ENCODE measurements at regions not wholly inside any gene's neighbourhood (a gene's known extent, or its start where the extent isn't known, plus 50 kb on each side); places are given as distances from the start of the nearest gene placed in this dataset.

GRCh38 chr15:95853350-95853749 is 477.1 kb upstream of the NR2F2 start:
- Histone ChIP-seq H3K9me3 (ENCODE audit: low read depth, low read length, poor library complexity, severe bottlenecking) (no peaks in the 10 kb centered on the region), H3K27ac (ENCODE audit: low read depth, low read length, poor library complexity, severe bottlenecking) (no peak overlapping the region), H3K4me1 (ENCODE audit: insufficient read depth, low read length, poor library complexity, severe bottlenecking) (no peaks in the 10 kb centered on the region), H3K36me3 (ENCODE audit: insufficient read depth, low read length, poor library complexity, severe bottlenecking) (no peaks in the 10 kb centered on the region), H3K4me3 (ENCODE audit: low read depth, low read length, poor library complexity, severe bottlenecking) (no peak overlapping the region), H3K27me3 (replicated peaks; ENCODE audit: insufficient read depth, low read depth, low read length, poor library complexity) (no peaks in the 10 kb centered on the region)
- ChIA-PET POLR2A (ENCODE audit: low non-redundant PET) (no interaction called here), CTCF (no interaction called here)
- BruUV-seq (replicated peaks) = no TSS peak
- no peak for DNase-seq (ENCODE audit: low spot score)
- intact Hi-C loops (cut with micrococcal nuclease; ENCODE audit: unreplicated experiment) = no loop called here
- no peak for TF ChIP-seq CTCF (conservative IDR thresholded peaks at IDR 0.05; ENCODE audit: low read depth, low read length)
- no peak for TF ChIP-seq EZH2 (IDR thresholded peaks at IDR 0.05; ENCODE audit: borderline replicate concordance, low read depth, low read length, poor library complexity, severe bottlenecking)

- ChIA-PET CTCF (no interaction called here), POLR2A (ENCODE audit: low non-redundant PET) (no interaction called here)
- DNase-seq (ENCODE audit: low spot score) = no peak
- BruUV-seq (replicated peaks) = no TSS peak
- H3K27ac ChIP-seq (ENCODE audit: low read depth, low read length, poor library complexity, severe bottlenecking) = no peak overlapping the region
- H3K36me3 ChIP-seq (ENCODE audit: insufficient read depth, low read length, poor library complexity, severe bottlenecking) = no peaks in the 10 kb centered on the region
- intact Hi-C loops (cut with micrococcal nuclease; ENCODE audit: unreplicated experiment) = no loop called here
- H3K4me1 ChIP-seq (ENCODE audit: insufficient read depth, low read length, poor library complexity, severe bottlenecking) = no peaks in the 10 kb centered on the region
- TF ChIP-seq EZH2 (IDR thresholded peaks at IDR 0.05; ENCODE audit: borderline replicate concordance, low read depth, low read length, poor library complexity, severe bottlenecking) (no peak), CTCF (conservative IDR thresholded peaks at IDR 0.05; ENCODE audit: low read depth, low read length) (no peak)
- H3K9me3 ChIP-seq (ENCODE audit: low read depth, low read length, poor library complexity, severe bottlenecking) = no peaks in the 10 kb centered on the region
- no peaks in the 10 kb centered on the region for H3K27me3 ChIP-seq (replicated peaks; ENCODE audit: insufficient read depth, low read depth, low read length, poor library complexity)
- no peak overlapping the region for H3K4me3 ChIP-seq (ENCODE audit: low read depth, low read length, poor library complexity, severe bottlenecking)
Measured at GRCh38 chr15:95857124-95857757, 473.3 kb upstream of the NR2F2 start.

- intact Hi-C loops (cut with micrococcal nuclease; ENCODE audit: unreplicated experiment) = no loop called here
- Histone ChIP-seq H3K4me3 (ENCODE audit: low read depth, low read length, poor library complexity, severe bottlenecking) (no peak overlapping the region), H3K27ac (ENCODE audit: low read depth, low read length, poor library complexity, severe bottlenecking) (no peak overlapping the region), H3K27me3 (replicated peaks; ENCODE audit: insufficient read depth, low read depth, low read length, poor library complexity) (no peaks in the 10 kb centered on the region), H3K4me1 (ENCODE audit: insufficient read depth, low read length, poor library complexity, severe bottlenecking) (no peaks in the 10 kb centered on the region), H3K36me3 (ENCODE audit: insufficient read depth, low read length, poor library complexity, severe bottlenecking) (no peaks in the 10 kb centered on the region), H3K9me3 (ENCODE audit: low read depth, low read length, poor library complexity, severe bottlenecking) (no peaks in the 10 kb centered on the region)
- ChIA-PET POLR2A (ENCODE audit: low non-redundant PET) (no interaction called here), CTCF (no interaction called here)
- TF ChIP-seq EZH2 (IDR thresholded peaks at IDR 0.05; ENCODE audit: borderline replicate concordance, low read depth, low read length, poor library complexity, severe bottlenecking) (no peak), CTCF (conservative IDR thresholded peaks at IDR 0.05; ENCODE audit: low read depth, low read length) (no peak)
- no peak for DNase-seq (ENCODE audit: low spot score)
- BruUV-seq (replicated peaks) = no TSS peak
Measured at GRCh38 chr15:95857758-95858157, 472.7 kb upstream of the NR2F2 start.
